Stimulated activated CD8-positive, alpha-beta memory T cell treated with anti-CD3 and anti-CD28 coated beads, Interleukin-4, amount 100 ng/mL, for 4 hours (primary cell): ENCODE measurements at regions not wholly inside any gene's neighbourhood (a gene's known extent, or its start where the extent isn't known, plus 50 kb on each side); places are given as distances from the start of the nearest gene placed in this dataset.

Experiments used
- DNase-seq, 2 donors: peaks; one replicate each; pipeline ENCODE4 v3.0.0-alpha.2; 2020; ENCODE audit warnings: low read depth in 2 of 2, low spot score in 1 of 2

- DNase-seq, result no peak
Measured at GRCh38 chr2:16015210-16015902, 75.0 kb downstream of the MYCN start.

GRCh38 chr2:16014802-16015201, 74.5 kb downstream of the MYCN start:
- DNase-seq, result no peak

DNA sequence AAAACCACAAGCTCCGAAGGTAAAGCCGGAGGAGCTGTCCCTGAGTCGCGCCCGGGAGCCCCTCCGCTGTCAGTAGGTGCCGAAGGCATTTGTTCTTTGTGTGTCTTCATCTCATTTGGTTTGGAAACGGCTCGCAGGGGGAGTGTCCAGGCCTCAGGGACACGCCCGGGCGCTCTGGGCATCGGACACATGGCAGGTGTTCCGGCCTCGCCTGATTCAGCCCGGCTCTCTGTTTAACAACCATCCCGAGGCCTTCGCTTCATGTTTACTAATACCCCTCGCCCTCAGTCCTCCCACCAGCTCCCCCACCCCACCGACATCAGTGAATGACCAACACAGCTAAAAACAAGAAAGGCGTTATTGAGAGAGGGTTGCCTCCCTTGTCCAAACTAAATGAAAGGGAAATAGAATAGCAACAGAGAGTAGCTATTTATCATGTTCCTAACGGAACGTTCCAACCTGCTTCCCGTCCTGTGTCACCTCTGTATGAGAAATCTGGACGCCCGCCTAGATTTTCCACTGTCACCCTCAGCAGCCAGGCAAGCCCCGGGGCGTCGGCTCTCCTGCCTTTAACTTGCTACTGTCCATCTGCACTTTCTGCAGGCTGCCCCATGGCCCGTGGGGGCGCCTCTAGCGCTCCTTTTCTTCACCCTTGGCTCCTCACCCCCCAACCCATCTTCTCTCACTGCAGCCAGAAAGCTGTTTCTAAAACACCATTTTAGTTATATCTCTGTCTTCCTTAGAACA, 73.9 kb downstream of the MYCN start:
- no peak for DNase-seq

- DNase-seq, result no peak
Measured at GRCh38 chr2:16013359-16013911, 73.1 kb downstream of the MYCN start.

DNA sequence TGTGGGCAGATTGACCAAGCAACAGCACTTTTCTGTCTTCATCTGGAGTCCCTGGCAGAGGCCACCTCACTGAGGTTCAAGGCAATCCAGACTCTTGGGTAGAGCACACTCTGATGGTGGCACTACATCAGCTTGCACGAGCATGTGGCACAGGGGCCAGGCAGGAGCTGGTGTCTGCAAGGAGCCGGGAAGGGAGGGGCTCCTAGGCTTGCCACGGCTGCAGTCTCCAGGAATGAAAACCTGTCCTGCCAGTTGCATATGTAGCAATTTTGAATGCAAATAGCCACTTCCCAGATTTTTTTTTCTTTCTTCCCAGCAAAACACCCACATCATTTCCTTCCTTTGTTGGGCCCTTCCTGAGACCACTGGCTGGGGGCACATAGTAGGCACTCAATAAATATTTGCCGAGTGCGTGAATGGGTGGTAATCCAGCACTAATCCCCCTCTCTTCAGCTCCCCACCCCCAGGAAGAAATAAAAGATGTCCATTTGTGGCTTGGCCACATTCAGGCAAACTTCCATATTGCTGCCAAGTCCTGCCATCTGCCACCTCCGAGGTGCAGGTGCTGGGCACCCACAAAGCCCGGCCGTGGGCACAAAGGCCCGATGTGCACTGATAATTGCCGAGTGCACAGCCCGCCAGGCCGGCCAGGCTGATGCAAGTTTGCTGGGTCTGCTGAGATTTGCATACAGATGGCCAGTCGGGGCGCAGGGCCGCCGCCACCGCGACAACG, 72.4 kb downstream of the MYCN start:
- no peak for DNase-seq

- DNase-seq, result no peak
Measured at GRCh38 chr2:16012029-16012596, 71.8 kb downstream of the MYCN start.

GRCh38 chr2:16011621-16011960, 71.2 kb downstream of the MYCN start:
- no peak for DNase-seq

- DNase-seq, result no peak
Measured at GRCh38 chr2:16010951-16011620, 70.7 kb downstream of the MYCN start.

- no peak for DNase-seq
Measured at GRCh38 chr2:16010011-16010410, 69.7 kb downstream of the MYCN start.

DNA sequence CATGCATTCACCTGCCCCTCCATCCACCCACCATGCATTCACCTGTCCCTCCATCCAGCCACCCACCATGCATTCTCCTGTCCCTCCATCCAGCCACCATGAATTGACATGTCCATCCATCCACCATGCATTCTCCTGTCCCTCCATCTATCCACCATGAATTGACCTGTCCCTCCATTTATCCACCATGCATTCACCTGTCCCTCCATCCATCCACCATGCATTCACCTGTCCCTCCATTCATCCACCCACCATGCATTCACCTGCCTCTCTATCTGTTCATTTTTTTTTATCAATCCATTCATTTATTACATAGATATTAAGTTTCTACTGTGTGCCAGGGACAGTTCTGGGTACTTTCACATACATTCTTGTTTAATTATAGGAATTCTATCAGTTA, 69.2 kb downstream of the MYCN start:
- no peak for DNase-seq

- DNase-seq, result no peak
Measured at GRCh38 chr2:16008856-16009255, 68.5 kb downstream of the MYCN start.

- DNase-seq, result no peak
Measured at GRCh38 chr2:16008331-16008850, 68.0 kb downstream of the MYCN start.

DNA sequence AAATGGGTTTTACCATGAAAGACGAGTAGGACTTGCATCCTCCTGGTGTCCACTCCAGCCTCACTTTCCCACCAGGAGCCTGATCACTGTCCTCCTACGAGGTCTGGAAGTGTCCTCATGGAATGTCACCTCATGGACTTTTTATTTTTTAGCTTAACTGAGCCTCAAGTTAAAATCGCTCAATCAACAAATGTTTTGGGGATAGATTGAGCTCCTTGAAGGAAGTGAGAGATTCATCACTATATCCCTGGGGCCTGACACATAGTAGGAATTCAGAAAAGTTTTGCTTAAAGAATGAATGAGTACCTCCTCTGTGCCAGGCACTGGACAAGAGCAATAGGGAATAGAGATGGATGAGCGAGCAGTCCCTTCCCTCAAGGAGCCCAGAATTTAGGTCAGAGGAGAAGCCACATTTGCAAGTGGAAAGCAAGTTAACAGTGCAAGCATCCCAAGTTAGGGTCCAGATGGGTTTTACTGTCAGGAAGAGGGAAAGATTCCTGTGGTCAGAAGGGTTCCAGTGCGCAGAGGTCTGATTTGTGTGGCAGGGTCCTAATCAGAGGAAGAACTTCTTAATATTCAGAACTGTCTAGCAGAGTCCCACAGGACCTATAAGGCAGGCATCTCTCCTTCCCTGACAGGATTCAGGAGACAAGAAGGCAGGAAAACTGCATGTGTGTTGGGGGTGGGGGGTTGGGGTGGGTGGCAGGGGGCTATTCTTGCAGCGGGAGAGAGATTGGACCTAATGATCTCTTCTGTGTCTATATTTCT, 67.0 kb downstream of the MYCN start:
- no peak for DNase-seq

- no peak for DNase-seq
Measured at GRCh38 chr2:16006537-16007166, 66.3 kb downstream of the MYCN start.

DNA sequence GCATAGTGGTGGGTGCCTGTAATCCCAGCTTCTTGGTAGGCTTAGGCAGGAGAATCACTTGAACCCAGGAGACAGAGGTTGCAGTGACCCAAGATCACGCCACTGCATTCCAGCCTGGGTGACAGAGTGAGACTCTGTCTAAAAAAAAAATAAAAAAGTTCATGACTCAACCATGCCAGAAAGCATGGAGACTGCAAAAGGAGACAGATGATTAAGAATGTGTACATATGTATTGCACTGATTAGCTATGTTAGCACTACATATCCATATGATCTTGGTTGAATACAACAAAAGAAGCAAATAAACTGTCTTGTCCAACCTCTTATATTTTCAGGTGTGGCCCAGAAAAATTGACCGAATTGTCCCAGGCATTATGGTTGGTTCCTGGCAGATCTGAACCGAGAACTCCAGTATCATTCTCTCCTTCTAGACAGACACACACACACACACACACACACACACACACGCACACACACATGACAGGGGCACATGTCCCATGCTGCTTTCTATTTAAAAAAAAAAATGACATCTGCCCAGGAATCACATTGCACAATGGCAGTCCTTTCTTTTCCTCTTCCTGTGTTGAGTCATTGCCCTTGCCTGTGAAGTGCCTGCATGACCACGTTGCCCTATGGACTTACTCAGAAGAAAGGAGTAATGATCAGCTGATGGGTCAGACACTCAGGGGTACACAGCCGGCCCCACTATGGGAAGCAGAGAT, 65.6 kb downstream of the MYCN start:
- DNase-seq, result no peak

GRCh38 chr2:16005389-16005788, 65.0 kb downstream of the MYCN start:
- no peak for DNase-seq

DNA sequence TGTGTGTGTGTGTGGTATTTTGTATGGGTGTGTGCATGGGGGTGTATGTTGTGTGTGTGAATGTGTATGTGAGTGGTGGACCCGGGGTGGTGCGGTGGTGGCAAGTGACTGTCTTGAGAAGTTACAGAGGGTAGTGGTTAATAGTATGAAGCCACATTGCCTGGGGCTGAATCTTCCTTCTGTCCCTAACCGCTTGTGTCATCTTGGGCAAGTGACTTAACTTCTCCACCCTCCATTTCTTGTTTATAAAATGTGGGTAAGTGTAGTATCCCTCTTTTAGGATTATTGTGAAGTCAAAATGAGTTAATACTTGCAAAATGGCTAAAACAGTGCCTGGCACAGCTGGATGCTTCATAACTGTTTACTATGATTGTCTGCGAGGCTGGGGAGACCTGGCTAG, 63.5 kb downstream of the MYCN start:
- no peak for DNase-seq

- DNase-seq, result no peak
Measured at GRCh38 chr2:16003152-16003551, 62.8 kb downstream of the MYCN start.

- DNase-seq, result no peak
Measured at GRCh38 chr2:16002575-16002974, 62.2 kb downstream of the MYCN start.
